HL-60 (cell line): ENCODE measurements at regions not wholly inside any gene's neighbourhood (a gene's known extent, or its start where the extent isn't known, plus 50 kb on each side); places are given as distances from the start of the nearest gene placed in this dataset.

ENCODE experiments used
- DNase-seq, 2 experiments: peaks; one replicate each; pipeline ENCODE4 v3.0.0-alpha.2; 2010 to 2020; ENCODE audit warnings: low read depth in 1 of 2, low spot score in 1 of 2
- H3K27ac ChIP-seq: fragments of 250-450 bp; sonication (Bioruptor Pico); replicated peaks from 2 replicates; pipeline ENCODE4 v1.5.1; 2020; ENCODE audit warnings: mild to moderate bottlenecking, moderate library complexity
- H3K27me3 ChIP-seq: fragments of 250-450 bp; sonication (Bioruptor Pico); 2 replicates; pipeline ENCODE4 v1.5.1; 2021; ENCODE audit warnings: mild to moderate bottlenecking, moderate library complexity; ENCODE audit not compliant: insufficient read depth, poor library complexity, severe bottlenecking
- H3K4me3 ChIP-seq: replicated peaks from 2 replicates; pipeline ENCODE4 v1.5.1; 2011; ENCODE audit warnings: mild to moderate bottlenecking, control low read depth, low read length; ENCODE audit not compliant: insufficient read depth
- CTCF ChIP-seq: IDR thresholded peaks from one replicate; pipeline ENCODE4 v1.5.1; 2011; ENCODE audit warnings: low read length, control low read depth, inconsistent platforms; ENCODE audit not compliant: insufficient read depth
- GABPA ChIP-seq: IDR thresholded peaks from 2 replicates; pipeline ENCODE4 v1.6.1; 2012; ENCODE audit warnings: low read depth
- POLR2AphosphoS5 ChIP-seq: IDR thresholded peaks from 2 replicates; pipeline ENCODE4 v1.6.1; 2012; ENCODE audit warnings: low read depth
- REST ChIP-seq: IDR thresholded peaks from 2 replicates; pipeline ENCODE4 v1.6.1; 2012; ENCODE audit warnings: low read depth; ENCODE audit not compliant: insufficient replicate concordance
- SPI1 ChIP-seq: IDR thresholded peaks from 2 replicates; pipeline ENCODE4 v1.6.1; 2012; ENCODE audit warnings: low read depth, mild to moderate bottlenecking, borderline replicate concordance

- no peak for DNase-seq
- Histone ChIP-seq H3K27me3 (no peaks in the 10 kb centered on the region), H3K27ac (no peak overlapping the region), H3K4me3 (no peak overlapping the region)
- no peak for TF ChIP-seq CTCF
- no peak for TF ChIP-seq REST
- no peak for TF ChIP-seq POLR2AphosphoS5
- no peak for TF ChIP-seq GABPA
- no peak for TF ChIP-seq SPI1
Measured at GRCh38 chr9:89922099-89922498, 317.3 kb downstream of the GADD45G start.

- Histone ChIP-seq H3K27me3 (no peaks in the 10 kb centered on the region), H3K27ac (no peak overlapping the region), H3K4me3 (no peak overlapping the region)
- DNase-seq, result no peak
- TF ChIP-seq SPI1 (no peak), REST (no peak), POLR2AphosphoS5 (no peak), GABPA (no peak), CTCF (no peak)
Measured at GRCh38 chr9:89923174-89923573, 318.4 kb downstream of the GADD45G start.

GRCh38 chr9:89923961-89924504 lies 319.2 kb downstream of the GADD45G start:
- DNase-seq, result no peak
- Histone ChIP-seq H3K4me3 (no peak overlapping the region), H3K27me3 (no peaks in the 10 kb centered on the region), H3K27ac (no peak overlapping the region)
- TF ChIP-seq POLR2AphosphoS5 (no peak), GABPA (no peak), SPI1 (no peak), CTCF (no peak), REST (no peak)
